GM12801 (cell line): ENCODE measurements at regions not wholly inside any gene's neighbourhood (a gene's known extent, or its start where the extent isn't known, plus 50 kb on each side); places are given as distances from the start of the nearest gene placed in this dataset.

Experiments
- CTCF ChIP-seq: IDR thresholded peaks from one replicate; pipeline ENCODE4 v1.5.1; 2011; ENCODE audit warnings: control low read depth; ENCODE audit not compliant: insufficient read length; ENCODE audit errors: extremely low read depth

- TF ChIP-seq CTCF, result no peak
These were observed 333.6 kb upstream of the FAM241A start for GRCh38 chr4:111811661-111812060.

GRCh38 chr4:111812114-111812513 is 333.1 kb upstream of the FAM241A start:
- no peak for TF ChIP-seq CTCF

DNA sequence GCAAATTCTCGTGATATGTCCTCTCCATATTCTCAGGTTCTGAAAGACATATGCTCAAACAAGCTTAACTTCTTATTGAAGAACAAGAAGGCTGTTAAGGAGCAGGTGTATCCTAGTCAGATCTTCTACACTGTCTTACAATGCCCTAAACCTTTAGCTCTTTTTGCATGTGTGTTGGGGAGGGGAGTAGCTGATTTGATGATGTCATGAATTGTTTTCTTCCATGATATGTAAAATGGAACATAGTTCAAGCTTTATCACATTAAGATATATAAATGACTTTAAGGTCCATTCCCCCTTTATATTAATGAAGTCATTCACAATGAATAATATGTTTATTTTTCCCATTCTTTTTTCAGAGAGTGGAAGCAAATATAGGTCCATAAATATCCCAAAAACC is 332.5 kb upstream of the FAM241A start:
- TF ChIP-seq CTCF, result no peak

DNA sequence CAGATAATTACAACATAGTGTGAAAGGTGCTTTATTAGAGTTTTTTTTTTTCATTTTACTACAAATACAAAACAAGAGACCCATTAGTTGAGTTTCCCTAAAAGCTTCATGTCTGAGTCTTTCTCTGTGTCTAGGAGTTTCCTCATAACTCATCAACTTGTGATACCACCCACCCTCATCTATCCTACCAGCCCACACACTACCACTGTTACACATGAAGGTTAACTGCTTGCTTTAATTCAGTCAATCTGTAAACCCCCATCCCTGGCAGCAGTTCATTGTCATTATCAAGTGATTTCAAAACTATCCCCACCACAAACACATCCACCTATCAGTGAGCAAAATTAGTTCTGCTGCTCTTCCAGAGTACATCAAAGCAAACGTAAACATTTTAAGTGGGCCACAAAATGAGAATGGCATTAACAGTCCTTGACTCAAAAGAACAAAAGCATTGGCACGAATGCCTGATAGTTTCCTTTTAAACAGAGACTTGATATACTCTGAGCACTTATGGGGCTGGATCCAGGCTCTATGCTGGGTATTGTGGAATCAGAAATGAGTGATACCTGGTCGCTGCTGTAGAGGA is 331.6 kb upstream of the FAM241A start:
- no peak for TF ChIP-seq CTCF

GRCh38 chr4:111814961-111815360 is 330.3 kb upstream of the FAM241A start:
- no peak for TF ChIP-seq CTCF

- no peak for TF ChIP-seq CTCF
These were observed 323.9 kb upstream of the FAM241A start for GRCh38 chr4:111821342-111821741.

DNA sequence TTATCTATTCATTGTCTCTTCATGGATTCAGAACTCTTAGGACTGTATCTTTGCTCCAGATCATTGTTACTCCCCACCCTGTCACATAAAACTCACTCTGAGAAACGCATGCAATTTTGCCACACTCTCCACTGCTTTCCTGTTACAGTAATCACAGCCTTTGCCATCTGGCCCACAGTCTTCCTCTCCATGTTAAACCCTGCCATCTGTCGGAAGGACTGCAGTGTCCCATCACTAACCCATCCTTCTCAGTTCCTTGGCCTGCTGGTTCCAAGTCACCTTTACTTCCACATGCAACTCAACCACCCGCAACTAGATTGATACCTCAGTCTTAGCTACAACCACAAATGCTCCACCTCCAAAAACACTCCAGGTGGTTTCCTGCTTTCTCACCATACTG is 308.7 kb upstream of the FAM241A start:
- no peak for TF ChIP-seq CTCF

DNA sequence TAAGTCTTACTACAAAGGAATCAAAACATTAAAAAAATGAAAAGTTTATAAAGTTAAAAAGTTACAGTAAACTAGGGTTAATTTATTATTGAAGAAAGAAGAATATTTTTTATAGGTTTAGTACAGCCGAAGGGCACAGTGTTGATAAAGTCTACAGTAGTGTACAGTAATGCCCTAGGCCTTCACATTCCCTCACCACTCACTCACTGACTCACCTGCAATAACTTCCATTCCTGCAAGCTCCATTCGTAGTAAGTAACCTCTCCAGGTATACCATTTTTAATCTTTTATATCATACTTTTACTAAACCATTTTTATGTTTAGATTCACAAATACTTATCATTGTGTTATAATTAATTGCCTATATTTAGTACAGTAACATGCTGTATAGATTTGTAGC is 307.5 kb upstream of the FAM241A start:
- no peak for TF ChIP-seq CTCF
